Thyroid gland (tissue), 4 donors: ENCODE measurements at regions not wholly inside any gene's neighbourhood (a gene's known extent, or its start where the extent isn't known, plus 50 kb on each side); places are given as distances from the start of the nearest gene placed in this dataset.

Experiments used
- CTCF ChIP-seq, 6 experiments: fragments of 200-600 bp in 3 of 6; fragments of 450-650 bp in 3 of 6; sonication (generic) in 3 of 6; IDR thresholded peaks; one replicate each; pipeline ENCODE4 v1.5.1; 2016 to 2019; ENCODE audit warnings: antibody characterized with exemption in 6 of 6, mild to moderate bottlenecking in 2 of 6, inconsistent platforms in 1 of 6, moderate library complexity in 1 of 6
- POLR2A ChIP-seq, 2 donors: fragments of 450-650 bp; IDR thresholded peaks; one replicate each; pipeline ENCODE4 v1.6.1; 2017; ENCODE audit warnings: antibody characterized with exemption in 2 of 2, mild to moderate bottlenecking in 2 of 2, moderate library complexity in 1 of 2

- TF ChIP-seq CTCF (IDR thresholded peaks at IDR 0.05): no peak
- no peak for TF ChIP-seq POLR2A (IDR thresholded peaks at IDR 0.05)
Measured at GRCh38 chr12:102329883-102330282, 132.2 kb upstream of the PMCH start.
